NCI-H524 (cell line): ENCODE measurements at regions not wholly inside any gene's neighbourhood (a gene's known extent, or its start where the extent isn't known, plus 50 kb on each side); places are given as distances from the start of the nearest gene placed in this dataset.
A peak's percentile ranks its signal among the peaks of the same experiment; 100 is the strongest.
"Not testable (repeated sequence)": the region's sequence is repeated elsewhere in the genome, so short reads cannot be mapped to it uniquely, and the experiment has no call there.

ENCODE experiments used
- DNase-seq, 2 experiments: peaks; one replicate each; lab custom pipeline; 2025; lab: John Stamatoyannopoulos, UW

GRCh38 chr6:150683320-150683719 lies 83.6 kb downstream of the PLEKHG1 start:
- no peak for DNase-seq

DNA sequence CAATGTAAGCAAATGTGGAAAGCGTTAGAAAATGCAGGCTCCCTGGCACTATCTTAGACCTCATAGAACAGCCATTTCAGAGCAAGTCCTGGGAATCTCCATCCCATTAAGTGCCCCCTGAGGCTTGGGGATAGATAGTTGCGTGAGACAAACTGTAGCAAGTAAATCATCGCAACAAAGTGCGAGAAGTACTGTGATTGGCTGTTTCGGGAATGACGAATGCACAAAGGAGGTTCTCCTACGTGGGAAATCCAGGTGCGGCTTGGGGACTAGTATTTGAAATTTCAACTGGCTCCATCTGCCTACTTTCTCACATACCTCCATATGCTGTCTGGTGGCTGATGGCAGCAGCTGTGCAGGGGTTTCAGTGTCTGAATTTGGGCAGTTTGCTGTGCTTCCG lies 84.5 kb downstream of the PLEKHG1 start:
- peak; percentile 39 to 76 for DNase-seq

- DNase-seq: no peak
Measured at GRCh38 chr6:150684714-150685459, 85.2 kb downstream of the PLEKHG1 start.

DNA sequence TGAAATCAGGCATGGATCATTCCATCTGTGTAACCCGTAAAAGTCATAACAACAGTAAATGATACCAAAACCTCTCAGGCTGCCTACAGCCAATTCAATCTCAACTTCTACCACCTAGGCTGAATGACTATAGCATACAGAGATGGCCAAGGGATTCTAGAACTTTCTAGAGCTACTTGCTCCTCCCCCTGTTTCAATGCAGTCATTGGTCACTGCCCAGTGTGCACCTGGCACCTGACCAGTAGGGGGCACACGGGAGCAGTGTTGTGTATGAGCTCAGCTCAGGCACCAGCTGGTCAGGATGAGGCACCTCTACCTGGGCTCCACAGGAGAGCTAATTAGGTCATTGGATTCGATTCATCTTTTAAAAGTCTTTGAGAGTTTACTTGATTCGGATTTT lies 86.2 kb downstream of the PLEKHG1 start:
- peak; percentile 23 to 61 for DNase-seq

- no peak for DNase-seq
Measured at GRCh38 chr6:150686566-150686965, 86.9 kb downstream of the PLEKHG1 start.

DNA sequence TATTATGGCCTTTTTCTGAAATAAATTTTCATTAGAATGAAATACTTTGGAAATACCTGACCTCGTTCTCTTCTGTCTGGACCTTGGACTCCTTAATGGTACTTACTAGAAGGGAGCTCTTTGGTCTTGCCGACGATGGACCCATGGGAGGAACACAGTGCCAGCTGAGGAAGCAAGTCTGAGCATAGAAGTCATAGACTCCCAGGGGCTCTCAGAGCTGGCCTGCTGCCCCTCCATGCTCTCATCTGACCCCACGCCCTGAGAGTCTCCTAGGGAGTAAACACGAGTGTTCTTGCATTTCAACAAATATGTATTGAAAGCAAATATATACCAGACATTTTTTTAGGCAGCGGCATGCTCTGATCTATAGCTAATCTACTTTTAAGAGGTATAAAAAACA lies 87.8 kb downstream of the PLEKHG1 start:
- no peak for DNase-seq

DNA sequence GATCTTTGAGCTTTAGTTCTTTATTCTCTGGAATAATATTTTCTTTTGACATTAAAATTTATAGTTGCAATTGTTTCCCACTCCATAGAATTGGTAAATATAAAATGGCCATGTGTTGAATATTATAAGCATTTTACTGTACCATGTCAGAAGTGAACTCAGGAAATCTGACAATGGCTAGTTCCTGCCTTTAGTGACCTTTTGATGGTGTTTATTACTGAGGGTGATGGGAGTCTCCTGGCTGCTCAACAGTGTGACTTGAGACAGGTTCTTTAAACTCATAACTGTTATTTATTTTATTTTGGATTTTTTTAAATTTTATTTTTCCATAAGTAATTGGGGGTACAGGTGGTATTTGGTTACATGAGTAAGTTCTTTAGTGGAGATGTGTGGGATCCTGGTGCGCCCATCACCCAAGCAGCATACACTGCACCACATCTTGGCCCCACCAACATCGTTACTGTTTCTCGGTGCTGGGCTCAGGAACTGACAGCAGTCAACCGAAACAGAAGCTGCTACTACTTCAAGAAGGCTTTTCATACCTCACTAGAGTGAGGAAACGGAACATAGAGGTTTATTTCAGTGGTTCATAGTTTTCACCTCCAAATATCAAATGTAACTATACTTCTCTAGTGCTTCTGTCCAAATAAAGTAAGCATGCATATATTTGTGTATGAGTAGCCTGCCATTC lies 90.4 kb downstream of the PLEKHG1 start:
- no peak for DNase-seq

GRCh38 chr6:150690681-150691080 lies 91.0 kb downstream of the PLEKHG1 start:
- DNase-seq: no peak

DNA sequence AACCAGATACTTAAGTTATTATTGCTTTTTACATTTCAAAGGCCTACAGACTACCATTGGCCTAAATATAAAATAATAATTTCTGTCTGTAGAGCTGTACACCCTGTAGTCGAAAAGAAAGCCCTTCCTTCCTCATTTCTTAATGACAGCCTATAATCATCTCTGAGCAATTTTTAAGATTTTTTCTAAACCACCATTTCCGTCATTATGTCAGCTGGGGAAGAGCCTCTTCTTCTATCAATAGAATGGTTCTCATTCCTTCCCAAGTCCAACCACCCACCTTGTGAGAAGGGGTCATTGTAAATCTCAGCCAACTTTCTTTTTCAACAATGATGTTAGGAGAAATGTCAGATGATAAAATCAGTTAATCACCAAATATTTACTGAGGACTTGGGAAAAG lies 91.8 kb downstream of the PLEKHG1 start:
- DNase-seq: no peak

DNA sequence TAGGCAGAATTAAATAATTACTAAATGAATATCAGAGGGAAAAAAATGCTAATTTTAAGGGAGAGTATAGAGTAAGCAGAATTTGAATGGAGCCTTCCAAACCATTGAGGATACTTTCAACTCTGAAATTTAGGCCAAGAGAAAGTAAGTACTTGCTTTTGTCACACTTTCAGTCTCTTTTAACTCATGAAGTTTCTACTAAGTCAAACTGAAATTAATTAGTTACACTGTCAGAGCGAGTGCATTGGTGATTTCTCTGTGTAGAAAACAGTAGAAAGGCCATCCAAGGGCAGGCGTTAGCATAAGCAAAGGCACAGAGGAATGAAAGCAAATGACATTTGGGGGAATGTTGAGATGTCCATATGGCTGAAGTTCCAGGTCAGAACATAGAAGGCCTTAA lies 92.9 kb downstream of the PLEKHG1 start:
- DNase-seq: no peak

GRCh38 chr6:150694889-150695288 lies 95.2 kb downstream of the PLEKHG1 start:
- DNase-seq: no peak

DNA sequence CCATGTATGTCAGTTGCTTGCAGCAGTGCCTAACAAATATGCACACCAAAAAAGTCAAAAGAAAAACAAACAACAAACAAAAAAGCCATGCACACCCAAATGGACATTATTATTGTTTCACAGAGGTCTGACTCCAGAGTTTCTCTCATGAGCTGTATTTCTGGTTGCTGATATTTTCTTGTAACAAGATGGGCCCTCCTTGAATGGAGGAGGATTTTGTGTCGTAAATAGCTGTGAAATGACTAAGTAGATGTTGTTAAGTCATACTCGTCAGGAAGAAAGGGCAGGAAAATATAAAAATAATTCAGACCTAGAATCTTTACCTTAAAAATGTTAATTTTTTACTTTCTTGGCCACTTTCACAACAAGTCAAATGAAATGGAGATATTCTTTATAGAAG lies 96.0 kb downstream of the PLEKHG1 start:
- DNase-seq: no peak

DNA sequence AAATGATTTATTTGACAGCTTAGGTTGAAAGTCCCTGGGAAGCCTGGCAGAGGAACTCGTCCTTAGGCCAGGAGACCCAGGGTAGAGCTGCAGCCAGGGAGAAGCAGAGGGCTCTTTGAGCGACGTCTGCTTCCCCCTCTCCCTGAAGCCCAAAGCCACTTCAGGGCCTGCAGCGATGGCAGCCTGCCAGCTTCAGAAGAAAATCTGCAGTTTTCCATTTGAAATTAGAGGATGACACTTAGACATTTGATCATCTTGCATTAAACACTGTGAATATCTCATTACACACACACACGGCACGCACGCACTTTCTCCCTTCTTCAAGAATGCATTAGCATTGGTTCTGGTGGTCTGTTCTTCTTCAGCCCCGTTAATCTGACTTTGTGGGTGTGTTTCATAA lies 96.5 kb downstream of the PLEKHG1 start:
- peak; percentile 79 to 95 for DNase-seq

GRCh38 chr6:150696918-150697317 lies 97.2 kb downstream of the PLEKHG1 start:
- DNase-seq: not testable (repeated sequence)

DNA sequence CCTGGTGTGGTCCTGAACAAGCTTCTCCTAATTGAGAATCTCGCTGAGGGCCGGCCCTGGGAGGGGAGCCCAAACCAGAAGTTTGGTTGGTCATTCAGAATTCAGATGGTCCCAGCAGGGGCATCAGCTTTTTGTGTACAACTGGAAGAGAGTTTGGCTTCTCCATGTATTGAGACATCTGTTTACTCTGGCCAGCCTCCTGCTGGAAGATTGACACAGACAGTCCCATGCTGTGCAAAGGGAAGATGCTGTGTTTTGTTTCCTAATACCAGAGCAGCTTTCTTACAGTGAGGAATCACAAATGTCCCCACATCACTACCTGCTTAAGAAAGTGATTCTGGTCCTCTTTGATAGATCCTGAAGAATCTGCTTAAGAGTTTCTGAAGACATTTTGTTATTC lies 97.8 kb downstream of the PLEKHG1 start:
- peak in 1 of 2 experiments; percentile 42 for DNase-seq

- no peak for DNase-seq
Measured at GRCh38 chr6:150698391-150698790, 98.7 kb downstream of the PLEKHG1 start.

GRCh38 chr6:150702675-150703074 lies 103.0 kb downstream of the PLEKHG1 start:
- no peak for DNase-seq

- no peak for DNase-seq
Measured at GRCh38 chr6:150704447-150705192, 104.9 kb downstream of the PLEKHG1 start.

DNA sequence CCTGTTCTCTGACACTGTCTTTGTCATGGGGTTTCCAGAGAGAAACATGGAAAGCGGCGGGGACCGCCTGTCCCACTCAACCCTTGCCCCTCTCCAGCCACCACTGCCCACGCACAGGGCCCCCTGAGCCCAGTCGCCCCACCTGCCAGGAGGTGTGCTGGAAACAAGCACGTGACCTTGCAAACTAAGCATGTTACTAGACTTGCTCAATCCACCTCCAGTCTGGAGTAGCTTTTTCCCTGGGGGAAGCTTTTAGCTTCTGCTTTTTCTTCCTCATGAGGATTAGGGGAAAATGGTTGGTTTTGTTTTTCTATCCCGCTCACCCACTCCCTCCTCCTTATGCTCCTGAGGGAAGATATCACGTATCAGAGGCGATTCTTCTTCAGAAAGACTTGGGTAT lies 105.7 kb downstream of the PLEKHG1 start:
- no peak for DNase-seq

GRCh38 chr6:150710236-150710635 lies 110.6 kb downstream of the PLEKHG1 start:
- DNase-seq: no peak

DNA sequence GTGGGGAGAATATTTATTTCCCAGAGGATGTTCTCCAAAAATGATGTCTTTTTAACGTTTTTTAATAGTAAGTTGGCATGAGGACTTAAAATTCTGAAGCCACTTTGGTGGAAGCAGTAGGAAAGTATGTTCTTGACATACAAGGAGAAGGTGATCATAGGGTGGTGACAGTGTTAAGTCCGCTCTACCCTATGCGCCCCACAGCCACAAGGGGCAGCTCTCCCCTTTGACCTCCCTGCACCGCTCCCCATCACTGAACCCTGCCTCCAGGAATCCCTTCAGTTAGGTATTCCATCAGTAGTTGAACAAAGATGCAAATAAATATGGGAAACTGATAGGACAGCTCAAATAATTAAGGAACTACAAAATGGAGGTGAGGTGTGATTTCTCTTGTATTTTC lies 111.4 kb downstream of the PLEKHG1 start:
- DNase-seq: no peak

GRCh38 chr6:150711584-150712504 lies 112.2 kb downstream of the PLEKHG1 start:
- DNase-seq: no peak
